Stomach smooth muscle (tissue), 2 donors: ENCODE measurements at regions not wholly inside any gene's neighbourhood (a gene's known extent, or its start where the extent isn't known, plus 50 kb on each side); places are given as distances from the start of the nearest gene placed in this dataset.

ENCODE experiments used
- H3K27ac ChIP-seq: one replicate; pipeline ENCODE4 v1.7.0; 2013; ENCODE audit warnings: mild to moderate bottlenecking, low read length, inconsistent platforms
- H3K27me3 ChIP-seq, 2 donors: one replicate each; pipeline ENCODE4 v1.7.0; 2013; ENCODE audit warnings: low read length in 2 of 2; ENCODE audit not compliant: insufficient read depth in 2 of 2, control insufficient read depth in 1 of 2
- H3K36me3 ChIP-seq, 2 donors: one replicate each; pipeline ENCODE4 v1.7.0; 2013; ENCODE audit warnings: low read length in 2 of 2; ENCODE audit not compliant: control insufficient read depth in 2 of 2, insufficient read depth in 2 of 2
- H3K4me1 ChIP-seq: one replicate; pipeline ENCODE4 v1.7.0; 2013; ENCODE audit warnings: low read length; ENCODE audit not compliant: control insufficient read depth, insufficient read depth
- H3K4me3 ChIP-seq, 2 donors: one replicate each; pipeline ENCODE4 v1.7.0; 2013; ENCODE audit warnings: low read length in 2 of 2
- H3K9ac ChIP-seq, 2 donors: one replicate each; pipeline ENCODE4 v1.7.0; 2013; ENCODE audit warnings: low read length in 2 of 2, mild to moderate bottlenecking in 1 of 2
- H3K9me3 ChIP-seq, 2 donors: one replicate each; pipeline ENCODE4 v1.7.0; 2013; ENCODE audit warnings: low read length in 2 of 2; ENCODE audit not compliant: control insufficient read depth in 2 of 2
- donor health status: healthy.
- donor health status: Pancreatic carcinoma.

DNA sequence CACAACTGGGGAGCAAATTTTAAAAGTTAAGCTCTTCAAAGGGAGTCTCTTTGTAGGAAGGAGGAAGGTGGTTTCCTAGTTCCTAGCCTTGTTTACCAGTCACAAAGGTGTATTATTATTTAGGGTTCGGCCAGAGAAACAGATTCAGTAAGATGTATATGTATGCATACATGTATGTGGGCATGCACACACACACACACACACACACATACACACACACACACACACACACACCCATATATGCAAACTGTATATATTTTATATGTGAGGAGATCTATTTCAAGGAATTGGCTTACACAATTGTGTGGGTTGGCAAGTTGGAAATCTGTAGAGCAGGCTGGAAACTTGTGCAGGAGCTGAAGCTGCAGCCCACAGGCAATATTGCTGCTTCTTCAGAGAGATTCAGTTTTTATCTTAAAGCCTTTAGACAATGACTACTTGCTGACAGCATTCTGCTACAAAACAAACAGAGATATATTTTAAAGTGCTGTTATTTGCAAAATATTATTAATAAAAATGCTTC, 75.3 kb upstream of the DNAH5 start:
- Histone ChIP-seq H3K4me1 (no peaks in the 10 kb centered on the region), H3K9me3 (no peaks in the 10 kb centered on the region)

DNA sequence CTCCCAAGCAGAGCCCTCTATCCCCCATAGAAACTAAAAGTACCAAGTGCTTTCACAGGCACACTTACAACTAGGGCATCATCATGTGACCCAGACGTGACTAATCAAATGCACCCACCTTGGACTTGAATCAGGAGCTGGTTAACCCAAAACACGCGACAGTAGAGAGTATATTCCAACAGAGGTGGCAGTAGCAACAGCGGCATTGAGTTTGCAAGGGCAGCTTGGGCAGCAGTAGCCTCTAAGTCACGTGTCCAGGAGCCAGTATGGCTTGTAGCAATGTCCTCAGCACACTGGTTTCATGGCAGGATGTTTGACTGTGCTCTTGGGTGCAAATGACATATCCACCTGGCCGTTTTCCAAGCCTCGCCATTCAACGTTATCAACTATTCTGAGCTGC, 73.4 kb upstream of the DNAH5 start:
- Histone ChIP-seq H3K4me1 (no peaks in the 10 kb centered on the region), H3K4me3 (no peak overlapping the region), H3K36me3 (no peaks in the 10 kb centered on the region), H3K9me3 (no peaks in the 10 kb centered on the region), H3K27me3 (no peaks in the 10 kb centered on the region), H3K27ac (no peak overlapping the region), H3K9ac (no peak overlapping the region)

More for the DNA sequence above, 75.3 kb upstream of the DNAH5 start:
- no peak overlapping the region for H3K9ac ChIP-seq
- no peak overlapping the region for H3K27ac ChIP-seq
- H3K27me3 ChIP-seq = no peaks in the 10 kb centered on the region
- no peaks in the 10 kb centered on the region for H3K36me3 ChIP-seq
- no peak overlapping the region for H3K4me3 ChIP-seq

DNA sequence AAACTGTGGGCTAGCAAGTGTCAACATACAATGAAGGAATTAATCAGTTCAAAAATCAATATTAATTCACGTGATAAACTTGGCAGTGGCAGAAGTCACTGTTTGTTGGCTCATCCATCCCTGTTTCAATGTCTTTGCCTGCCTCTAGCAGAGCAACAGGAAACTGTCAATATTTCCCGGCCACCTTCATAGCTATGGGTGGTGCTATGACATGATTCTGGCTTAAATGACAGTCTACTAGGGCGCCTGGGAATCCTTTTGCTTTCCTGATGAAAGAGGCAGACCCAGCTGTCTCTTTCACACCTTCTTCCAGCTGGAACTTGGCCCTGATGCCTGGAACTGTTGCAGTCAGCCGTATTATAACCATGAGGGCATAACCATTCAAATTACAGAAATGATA, 72.1 kb upstream of the DNAH5 start:
- no peaks in the 10 kb centered on the region for H3K9me3 ChIP-seq
- H3K4me3 ChIP-seq = no peak overlapping the region
- peaks cover 1% of the 10 kb centered on the region for H3K4me1 ChIP-seq
- no peak overlapping the region for H3K9ac ChIP-seq
- no peaks in the 10 kb centered on the region for H3K27me3 ChIP-seq
- H3K36me3 ChIP-seq = no peaks in the 10 kb centered on the region
- H3K27ac ChIP-seq = no peak overlapping the region

DNA sequence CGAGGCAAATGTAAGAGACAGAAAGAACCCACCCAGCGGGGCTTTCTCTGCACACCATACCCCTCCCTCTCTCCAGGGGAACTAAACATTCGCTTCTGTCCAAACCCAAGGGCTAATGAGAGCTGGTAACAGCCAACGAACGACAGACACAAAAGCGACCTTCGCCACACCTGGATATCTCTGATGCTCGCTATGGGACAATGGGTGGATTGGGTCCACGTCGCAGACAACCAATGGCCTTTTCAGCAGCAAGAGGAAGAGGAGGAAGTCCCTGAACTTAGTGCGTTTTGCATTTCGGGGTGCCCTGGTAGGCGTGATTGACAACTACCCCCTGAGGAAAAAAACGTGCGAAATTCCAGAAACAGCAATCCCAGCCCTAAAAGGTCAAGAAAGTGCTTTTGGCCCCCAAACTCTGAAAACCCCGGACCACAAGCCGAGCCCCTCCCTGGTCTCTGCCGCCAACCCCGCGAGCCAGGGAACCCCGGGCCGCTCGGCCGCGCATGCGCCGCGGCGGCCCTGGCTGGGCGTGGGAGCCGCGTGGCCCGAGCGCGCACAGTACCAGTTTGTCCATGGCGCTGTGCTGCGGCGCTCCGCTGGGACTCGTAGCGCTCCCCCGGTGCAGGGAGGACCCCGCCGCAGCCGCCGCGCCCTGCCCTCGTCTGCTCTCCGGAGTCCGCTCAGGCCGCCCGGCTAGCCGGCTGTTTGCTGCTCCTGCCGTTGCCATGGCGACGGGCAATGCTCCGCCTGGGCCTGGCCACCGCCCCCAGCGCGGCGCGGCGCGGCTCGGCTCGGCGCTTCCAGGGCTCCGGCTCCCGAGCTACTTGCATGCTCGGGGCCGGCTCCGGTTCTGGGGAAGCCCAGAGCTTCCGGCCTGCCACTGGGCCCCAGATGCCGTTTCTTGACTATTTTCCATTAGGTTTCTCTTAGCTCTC, 66.9 kb upstream of the DNAH5 start:
- H3K27me3 ChIP-seq = no peaks in the 10 kb centered on the region
- H3K9ac ChIP-seq = peak overlapping the region; percentile 69 to 85
- H3K27ac ChIP-seq = no peak overlapping the region

DNA sequence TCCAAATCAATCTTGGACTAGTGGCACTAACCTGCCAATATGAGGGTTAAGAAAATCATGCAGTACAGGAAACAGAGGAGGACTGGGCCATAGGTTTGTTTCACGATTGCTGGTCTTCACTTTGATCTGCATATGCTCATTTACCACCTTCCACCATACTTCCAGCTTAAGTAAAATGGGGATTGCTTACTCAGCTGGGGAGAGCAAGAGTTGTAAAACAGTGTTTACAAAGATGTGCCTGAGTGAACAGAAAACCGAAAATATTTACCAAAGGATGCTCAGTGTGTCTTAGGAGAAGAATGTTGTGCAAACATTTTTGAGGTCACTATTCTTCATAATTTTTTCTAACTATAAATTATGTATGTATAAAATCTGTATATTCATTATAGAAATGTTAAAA, 65.1 kb upstream of the DNAH5 start:
- Histone ChIP-seq H3K4me3 (no peak overlapping the region), H3K27ac (no peak overlapping the region), H3K4me1 (peaks cover 9% of the 10 kb centered on the region), H3K27me3 (no peaks in the 10 kb centered on the region), H3K36me3 (no peaks in the 10 kb centered on the region), H3K9ac (no peak overlapping the region), H3K9me3 (no peaks in the 10 kb centered on the region)

More for the DNA sequence above, 66.9 kb upstream of the DNAH5 start:
- peak overlapping the region; percentile 83 to 95 for H3K4me3 ChIP-seq
- H3K9me3 ChIP-seq = no peaks in the 10 kb centered on the region
- no peaks in the 10 kb centered on the region for H3K36me3 ChIP-seq
- H3K4me1 ChIP-seq = peaks cover 9% of the 10 kb centered on the region

DNA sequence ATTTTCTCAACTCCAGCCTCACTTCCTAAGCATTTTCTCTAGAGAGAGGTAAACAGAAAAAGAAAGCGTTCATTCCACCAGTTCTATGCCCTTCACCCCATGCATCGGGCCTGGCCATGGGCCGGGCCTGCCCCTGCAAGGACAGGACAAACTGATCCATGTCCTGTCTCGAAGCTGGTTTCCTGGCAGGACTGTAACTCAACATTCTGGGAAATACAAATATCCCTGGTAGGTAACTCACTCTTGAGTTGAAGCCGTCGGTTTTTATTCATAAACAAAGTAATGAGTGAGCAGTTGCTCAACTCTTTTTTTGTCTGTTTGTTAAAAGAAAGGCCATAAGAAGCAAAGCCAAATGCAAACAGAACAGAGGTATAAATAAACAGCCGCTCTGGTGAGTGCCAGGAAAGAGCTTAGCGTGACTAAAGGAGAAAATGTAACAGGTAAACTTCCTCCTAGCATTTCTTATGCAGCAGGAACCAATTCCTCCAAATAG, 64.4 kb upstream of the DNAH5 start:
- H3K27me3 ChIP-seq = no peaks in the 10 kb centered on the region
- H3K36me3 ChIP-seq = no peaks in the 10 kb centered on the region
- no peaks in the 10 kb centered on the region for H3K9me3 ChIP-seq
- peaks cover 9% of the 10 kb centered on the region for H3K4me1 ChIP-seq
- H3K4me3 ChIP-seq = no peak overlapping the region
- H3K9ac ChIP-seq = no peak overlapping the region
- no peak overlapping the region for H3K27ac ChIP-seq

DNA sequence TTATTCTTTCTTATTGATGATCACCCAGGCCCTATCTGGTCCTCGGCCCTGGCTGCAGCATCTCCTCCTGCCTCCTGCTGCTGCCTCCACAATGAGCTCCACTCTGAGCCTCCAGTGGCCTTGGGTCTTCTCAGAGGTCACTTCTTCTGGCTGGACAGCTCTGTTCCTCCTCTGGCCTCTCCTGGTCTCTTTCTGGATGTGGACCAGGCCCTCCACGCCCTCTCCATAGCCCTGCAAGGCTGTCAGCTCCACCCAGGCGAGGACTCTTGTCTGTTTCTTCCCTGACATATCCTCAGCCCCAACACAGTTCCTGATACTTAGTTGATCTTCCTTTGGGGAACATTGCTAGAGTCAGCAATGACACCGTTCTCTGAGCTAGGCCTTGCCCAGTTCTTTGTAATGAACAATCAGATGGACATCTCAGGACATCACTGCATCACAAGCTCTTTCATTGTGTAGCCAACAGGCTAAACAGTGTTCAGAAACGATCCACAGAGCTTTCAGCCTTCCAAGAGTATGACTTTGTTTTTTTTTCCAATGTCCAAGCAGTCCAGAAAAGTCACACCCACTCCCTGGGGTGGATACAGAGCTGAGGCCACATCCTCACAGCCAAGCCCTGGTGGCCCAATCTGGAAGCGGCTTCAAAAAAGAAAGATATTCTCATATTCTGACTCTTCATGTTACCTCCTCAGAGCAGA, 62.5 kb upstream of the DNAH5 start:
- Histone ChIP-seq H3K36me3 (no peaks in the 10 kb centered on the region), H3K4me3 (no peak overlapping the region), H3K4me1 (peaks cover 9% of the 10 kb centered on the region), H3K27me3 (no peaks in the 10 kb centered on the region), H3K27ac (peak overlapping the region; percentile 18), H3K9ac (no peak overlapping the region), H3K9me3 (no peaks in the 10 kb centered on the region)

DNA sequence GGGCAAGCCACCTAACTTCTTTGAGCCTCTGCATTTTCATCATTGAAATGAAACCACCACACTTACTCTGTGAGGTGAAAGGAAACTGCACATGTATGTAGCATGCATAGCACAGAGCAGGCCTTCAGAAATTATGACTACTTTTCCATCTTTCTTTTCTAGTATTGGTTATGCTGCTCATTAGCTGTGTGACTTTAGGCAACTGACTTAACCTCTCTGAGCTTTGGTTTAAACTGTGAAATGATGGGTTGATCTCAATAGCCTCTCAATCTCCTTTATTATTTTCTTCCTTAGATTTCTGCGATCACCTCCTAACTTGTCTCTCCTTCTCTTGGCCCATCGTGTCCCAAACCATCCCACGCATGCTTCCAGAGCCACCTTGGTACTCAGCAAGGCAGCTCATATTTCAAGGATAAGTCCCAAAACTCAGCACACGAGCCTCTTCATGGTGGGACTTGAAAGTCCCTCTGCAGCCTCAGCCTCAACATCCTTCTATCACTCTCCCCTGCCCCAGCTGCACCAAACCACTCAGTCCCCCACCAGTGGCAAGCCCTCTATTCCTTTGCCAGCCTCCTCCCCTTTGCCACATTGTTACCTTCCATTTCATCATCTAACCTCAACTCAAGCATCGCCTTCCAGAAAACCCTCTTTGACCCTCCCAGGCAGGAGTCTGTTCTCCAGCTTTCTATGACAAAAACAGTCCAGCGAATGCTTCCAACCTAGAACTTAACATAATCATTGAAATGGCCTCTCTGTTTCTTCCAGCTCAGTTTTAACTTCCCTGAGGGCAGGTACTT, 60.3 kb upstream of the DNAH5 start:
- Histone ChIP-seq H3K4me3 (no peak overlapping the region), H3K4me1 (no peaks in the 10 kb centered on the region), H3K9ac (no peak overlapping the region), H3K9me3 (no peaks in the 10 kb centered on the region), H3K36me3 (no peaks in the 10 kb centered on the region), H3K27me3 (no peaks in the 10 kb centered on the region), H3K27ac (no peak overlapping the region)

DNA sequence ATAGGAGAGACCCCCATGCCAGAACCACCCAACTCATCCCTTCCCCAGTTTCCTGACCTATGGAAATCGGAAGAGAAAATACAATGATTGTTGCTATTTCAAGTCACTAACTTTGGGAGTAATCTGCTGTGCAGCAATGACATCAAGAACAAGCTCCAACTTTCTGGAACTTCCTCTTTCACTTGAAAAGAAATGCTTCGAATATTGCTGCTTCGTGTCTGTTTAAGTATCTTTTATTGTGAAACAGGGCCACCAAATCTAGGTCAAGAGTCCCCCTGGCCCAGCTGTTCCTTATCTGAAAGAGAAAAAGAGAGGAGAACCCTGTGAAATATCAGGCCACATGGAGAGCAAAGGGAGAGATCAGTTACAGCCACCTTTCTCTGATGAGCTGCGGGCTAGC, 59.4 kb upstream of the DNAH5 start:
- Histone ChIP-seq H3K4me3 (no peak overlapping the region), H3K36me3 (no peaks in the 10 kb centered on the region), H3K27ac (no peak overlapping the region), H3K27me3 (no peaks in the 10 kb centered on the region), H3K9ac (no peak overlapping the region), H3K9me3 (no peaks in the 10 kb centered on the region), H3K4me1 (no peaks in the 10 kb centered on the region)

DNA sequence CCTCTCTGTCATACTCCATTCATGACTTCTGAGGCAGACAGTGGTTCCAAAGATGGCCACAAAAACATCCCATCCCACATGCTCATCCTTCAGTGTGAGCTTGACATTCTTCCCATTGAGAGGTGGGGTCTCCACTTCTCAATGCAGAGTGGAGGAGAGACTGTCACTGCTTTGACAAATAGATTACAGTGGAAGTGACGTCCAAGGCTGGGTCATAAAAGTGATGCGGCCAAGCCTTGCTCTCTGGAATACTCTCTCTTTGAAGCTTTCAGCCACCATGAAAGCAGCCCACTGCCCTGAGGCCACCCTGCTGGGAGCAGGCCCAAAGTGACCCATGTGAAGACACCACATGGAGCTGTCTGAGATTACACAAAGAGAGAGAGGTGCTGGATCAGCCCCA, 59.0 kb upstream of the DNAH5 start:
- Histone ChIP-seq H3K4me1 (no peaks in the 10 kb centered on the region), H3K36me3 (no peaks in the 10 kb centered on the region), H3K9me3 (no peaks in the 10 kb centered on the region), H3K9ac (no peak overlapping the region), H3K27ac (no peak overlapping the region), H3K27me3 (no peaks in the 10 kb centered on the region), H3K4me3 (no peak overlapping the region)
